Activated T-cell treated with anti-CD3 and anti-CD28 coated beads, Interleukin-2, amount 50 U/mL, for 72 hours (primary cell): ENCODE measurements at regions not wholly inside any gene's neighbourhood (a gene's known extent, or its start where the extent isn't known, plus 50 kb on each side); places are given as distances from the start of the nearest gene placed in this dataset.
"Not testable (repeated sequence)": the region's sequence is repeated elsewhere in the genome, so short reads cannot be mapped to it uniquely, and the experiment has no call there.

Source experiments
- ATAC-seq, 2 donors: fragments of 150-1000 bp; cut with Tn5 transposase; replicated peaks in 1 of 2; 2 replicates each; pipeline ENCODE4 v1.10.0; 2021; ENCODE audit warnings: moderate library complexity in 2 of 2, mild to moderate bottlenecking in 1 of 2
- DNase-seq, 2 donors: peaks; one replicate each; pipeline ENCODE4 v3.0.0; 2021 to 2022; ENCODE audit warnings: mixed read lengths in 1 of 2
- H3K27ac Mint-ChIP-seq: one replicate; pipeline ENCODE4 v1.8.0; 2022; ENCODE audit warnings: mild to moderate bottlenecking, moderate library complexity, mixed read lengths
- H3K27me3 Mint-ChIP-seq: one replicate; pipeline ENCODE4 v1.8.0; 2022; ENCODE audit warnings: low read depth, mixed read lengths
- H3K36me3 Mint-ChIP-seq, 2 donors: one replicate each; pipeline ENCODE4 v1.8.0; 2022; ENCODE audit warnings: mixed read lengths in 2 of 2, mild to moderate bottlenecking in 1 of 2; ENCODE audit not compliant: insufficient read depth in 2 of 2
- H3K4me1 Mint-ChIP-seq: one replicate; pipeline ENCODE4 v1.8.0; 2022; ENCODE audit warnings: low read depth, mixed read lengths
- H3K4me3 Mint-ChIP-seq, 2 donors: one replicate each; pipeline ENCODE4 v1.8.0; 2022; ENCODE audit warnings: mild to moderate bottlenecking in 2 of 2, mixed read lengths in 2 of 2, moderate library complexity in 2 of 2
- H3K9me3 Mint-ChIP-seq, 2 donors: one replicate each; pipeline ENCODE4 v1.8.0; 2022; ENCODE audit warnings: mixed read lengths in 2 of 2

- Mint-ChIP-seq H3K36me3 (no peaks in the 10 kb centered on the region), H3K27ac (no peak overlapping the region), H3K27me3 (no peaks in the 10 kb centered on the region), H3K4me3 (no peak overlapping the region), H3K9me3 (peaks cover 0 to 1% of the 10 kb centered on the region in 2 donors), H3K4me1 (no peaks in the 10 kb centered on the region)
- ATAC-seq = no peak
- DNase-seq = no peak
These were observed 167.0 kb downstream of the PTH2R start for GRCh38 chr2:208573569-208573968.

- Mint-ChIP-seq H3K4me3 (no peak overlapping the region), H3K27ac (no peak overlapping the region), H3K27me3 (no peaks in the 10 kb centered on the region), H3K4me1 (no peaks in the 10 kb centered on the region), H3K9me3 (peaks cover 0 to 4% of the 10 kb centered on the region in 2 donors), H3K36me3 (no peaks in the 10 kb centered on the region)
- no peak for ATAC-seq
- DNase-seq = no peak
These were observed 173.1 kb downstream of the PTH2R start for GRCh38 chr2:208579678-208580077.

DNA sequence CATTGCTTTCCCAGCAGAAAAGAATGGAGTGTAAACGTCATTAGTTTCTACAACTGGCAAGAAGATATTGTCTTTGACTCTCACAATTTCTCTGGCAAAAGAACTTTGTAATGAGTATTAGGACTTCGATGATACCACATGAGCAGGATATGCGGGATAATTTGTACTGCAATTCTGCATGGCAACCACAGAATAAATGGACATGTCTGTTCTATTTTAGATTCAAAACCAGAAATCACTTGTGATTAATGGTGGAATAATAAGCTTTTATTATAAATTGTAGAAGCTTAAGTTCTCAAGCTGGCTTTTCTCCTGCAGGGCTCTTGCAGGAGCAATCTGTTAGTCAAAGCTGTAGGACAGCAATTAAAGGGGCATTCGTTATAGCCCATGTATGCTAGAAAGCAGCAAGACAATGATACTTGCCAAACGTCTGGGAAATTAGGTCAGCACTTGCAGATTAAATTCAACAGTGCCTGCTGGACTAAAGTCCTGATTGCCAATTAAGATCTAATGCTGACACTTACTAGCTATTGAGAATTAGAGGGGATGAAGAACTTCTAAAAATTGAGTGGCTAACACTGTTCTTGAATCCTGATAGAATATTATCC is 177.9 kb downstream of the PTH2R start:
- no peak for ATAC-seq
- no peak overlapping the region for H3K4me3 Mint-ChIP-seq
- peaks cover 0 to 1% of the 10 kb centered on the region in 2 donors for H3K9me3 Mint-ChIP-seq
- no peak for DNase-seq
- H3K27ac Mint-ChIP-seq = no peak overlapping the region
- H3K36me3 Mint-ChIP-seq = no peaks in the 10 kb centered on the region
- H3K27me3 Mint-ChIP-seq = no peaks in the 10 kb centered on the region
- H3K4me1 Mint-ChIP-seq = no peaks in the 10 kb centered on the region

GRCh38 chr2:208586516-208586915 is 179.9 kb downstream of the PTH2R start:
- Mint-ChIP-seq H3K27ac (no peak overlapping the region), H3K36me3 (no peaks in the 10 kb centered on the region), H3K4me3 (no peak overlapping the region), H3K4me1 (no peaks in the 10 kb centered on the region), H3K9me3 (no peaks in the 10 kb centered on the region), H3K27me3 (no peaks in the 10 kb centered on the region)
- DNase-seq (no peak), ATAC-seq (no peak)

DNA sequence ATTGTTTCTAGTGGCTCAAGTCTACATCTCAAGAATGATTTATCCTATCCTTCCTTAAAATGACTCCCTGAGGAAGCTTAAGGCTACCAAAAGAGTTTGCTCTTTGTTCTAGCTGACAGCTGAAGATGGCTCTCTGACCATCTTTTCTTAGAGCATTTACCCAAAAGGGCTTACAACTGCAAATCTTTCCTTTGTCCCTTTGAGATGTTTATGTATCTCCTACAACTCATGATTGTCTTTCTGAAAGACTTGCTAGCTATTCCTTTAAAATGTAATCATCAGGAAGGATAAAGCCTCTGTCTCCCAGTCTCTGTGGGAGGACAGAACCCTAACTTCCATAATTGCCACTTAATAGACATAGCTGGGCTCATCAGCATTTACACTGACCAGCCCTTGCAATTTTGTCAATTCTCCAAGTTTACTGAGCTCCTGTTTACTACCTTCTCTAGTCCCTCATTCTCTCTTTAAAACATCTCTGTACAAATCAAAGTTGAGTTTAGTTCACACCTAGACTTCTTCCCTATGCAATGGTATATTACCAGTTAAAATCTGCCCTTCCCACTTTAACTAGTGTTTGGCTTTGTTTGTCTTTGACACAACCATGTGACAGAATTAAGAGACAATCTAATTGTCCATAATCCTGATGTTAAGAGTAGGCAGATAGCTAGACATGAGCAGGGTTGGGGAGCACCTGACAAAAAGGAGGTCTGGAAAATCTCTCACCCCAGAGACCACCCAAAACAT is 188.2 kb downstream of the PTH2R start:
- H3K4me3 Mint-ChIP-seq = no peak overlapping the region
- DNase-seq (no peak), ATAC-seq (no peak)
- H3K9me3 Mint-ChIP-seq = no peaks in the 10 kb centered on the region
- H3K27ac Mint-ChIP-seq = no peak overlapping the region
- no peaks in the 10 kb centered on the region for H3K36me3 Mint-ChIP-seq
- no peaks in the 10 kb centered on the region for H3K27me3 Mint-ChIP-seq
- no peaks in the 10 kb centered on the region for H3K4me1 Mint-ChIP-seq

DNA sequence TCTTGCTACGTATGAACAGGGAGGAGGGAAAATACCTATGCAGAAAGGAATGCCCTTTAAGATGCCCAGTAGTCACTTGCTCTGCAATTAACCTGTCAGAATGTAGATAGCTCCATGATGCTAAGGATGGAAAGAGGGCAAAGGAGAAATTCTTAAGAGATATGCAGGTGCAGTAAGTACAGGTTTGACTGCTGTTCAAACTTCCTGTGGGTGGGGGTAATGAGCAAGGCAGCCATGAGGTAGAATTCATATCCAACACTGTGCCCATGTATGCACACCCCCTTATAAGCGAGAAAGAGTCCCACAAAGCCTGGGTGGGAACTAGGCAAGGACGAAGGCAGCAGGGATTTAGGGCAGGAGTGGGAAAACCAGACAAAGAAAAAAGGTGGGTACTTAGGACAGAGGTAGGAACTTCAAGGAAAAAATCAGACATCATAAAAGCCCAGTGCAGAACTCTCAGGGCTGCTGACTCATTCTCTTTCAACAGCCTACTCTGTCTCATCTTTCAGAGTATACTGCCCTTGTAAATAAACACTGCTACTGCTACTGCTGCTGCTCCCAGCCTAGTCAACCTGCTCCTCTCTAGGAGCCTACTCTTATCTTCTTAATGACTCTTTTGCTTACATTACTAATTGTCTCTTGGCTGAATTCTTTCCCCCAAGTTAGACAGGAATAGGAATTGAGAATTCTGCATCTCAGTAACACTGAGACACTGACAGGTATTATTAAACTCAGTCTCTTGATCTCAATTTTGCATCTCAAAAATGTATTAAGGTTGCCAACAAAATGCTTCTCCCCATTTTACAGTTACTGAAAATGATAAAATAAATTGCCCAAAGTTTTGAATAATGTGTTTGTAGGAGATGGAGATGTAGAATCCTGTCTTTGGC is 189.0 kb downstream of the PTH2R start:
- DNase-seq = no peak
- Mint-ChIP-seq H3K36me3 (no peaks in the 10 kb centered on the region), H3K27ac (no peak overlapping the region), H3K9me3 (peaks cover 2 to 3% of the 10 kb centered on the region in 2 donors), H3K27me3 (no peaks in the 10 kb centered on the region), H3K4me1 (no peaks in the 10 kb centered on the region), H3K4me3 (no peak overlapping the region)
- no peak for ATAC-seq

GRCh38 chr2:208607694-208608093 is 201.1 kb downstream of the PTH2R start:
- Mint-ChIP-seq H3K4me1 (no peaks in the 10 kb centered on the region), H3K27ac (no peak overlapping the region), H3K9me3 (peaks cover 6% of the 10 kb centered on the region in 2 donors), H3K36me3 (no peaks in the 10 kb centered on the region), H3K27me3 (no peaks in the 10 kb centered on the region), H3K4me3 (no peak overlapping the region)
- ATAC-seq (no peak), DNase-seq (no peak)

GRCh38 chr2:208608122-208608835 is 201.7 kb downstream of the PTH2R start:
- no peaks in the 10 kb centered on the region for H3K27me3 Mint-ChIP-seq
- no peak for DNase-seq
- ATAC-seq = no peak
- peaks cover 6 to 8% of the 10 kb centered on the region in 2 donors for H3K9me3 Mint-ChIP-seq
- H3K4me1 Mint-ChIP-seq = no peaks in the 10 kb centered on the region
- H3K36me3 Mint-ChIP-seq = no peaks in the 10 kb centered on the region
- no peak overlapping the region for H3K4me3 Mint-ChIP-seq
- H3K27ac Mint-ChIP-seq = no peak overlapping the region

DNA sequence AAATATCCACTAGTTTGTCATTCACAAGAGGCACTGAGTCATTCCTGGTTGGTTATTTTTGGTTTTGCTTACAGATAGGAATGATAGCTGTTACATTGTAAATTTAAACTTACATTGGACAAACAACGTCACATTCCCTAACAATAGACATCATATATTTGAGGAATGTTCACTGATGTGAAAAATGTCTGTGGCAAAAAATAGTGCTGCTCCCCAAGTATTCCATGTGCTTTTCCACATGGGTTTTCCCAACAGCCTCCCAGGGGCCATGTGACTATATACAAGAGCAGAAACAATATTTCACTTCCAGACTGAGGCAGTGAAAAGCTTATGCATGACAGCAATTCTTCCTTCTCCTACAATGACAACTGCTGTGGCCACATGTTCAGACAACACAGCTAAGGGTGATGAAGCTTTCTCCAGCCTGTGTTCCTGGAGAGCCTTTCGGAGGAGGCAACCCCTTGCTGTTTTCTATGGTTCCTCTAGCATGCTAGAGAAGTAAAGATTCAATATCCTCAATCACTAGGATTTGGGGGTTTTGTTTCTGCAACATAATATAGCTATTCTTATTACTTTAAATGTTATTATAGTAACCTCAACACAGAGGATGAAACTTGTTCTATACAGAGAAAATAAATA is 202.7 kb downstream of the PTH2R start:
- ATAC-seq (no peak), DNase-seq (no peak)
- Mint-ChIP-seq H3K36me3 (no peaks in the 10 kb centered on the region), H3K27ac (no peak overlapping the region), H3K9me3 (peaks cover 8% of the 10 kb centered on the region in 2 donors), H3K27me3 (no peaks in the 10 kb centered on the region), H3K4me3 (no peak overlapping the region), H3K4me1 (no peaks in the 10 kb centered on the region)

- not testable (repeated sequence) for H3K9me3 Mint-ChIP-seq, H3K27ac Mint-ChIP-seq, H3K4me3 Mint-ChIP-seq, H3K27me3 Mint-ChIP-seq, DNase-seq, H3K36me3 Mint-ChIP-seq, H3K4me1 Mint-ChIP-seq, ATAC-seq
These were observed 209.1 kb downstream of the PTH2R start for GRCh38 chr2:208615675-208616074.

DNA sequence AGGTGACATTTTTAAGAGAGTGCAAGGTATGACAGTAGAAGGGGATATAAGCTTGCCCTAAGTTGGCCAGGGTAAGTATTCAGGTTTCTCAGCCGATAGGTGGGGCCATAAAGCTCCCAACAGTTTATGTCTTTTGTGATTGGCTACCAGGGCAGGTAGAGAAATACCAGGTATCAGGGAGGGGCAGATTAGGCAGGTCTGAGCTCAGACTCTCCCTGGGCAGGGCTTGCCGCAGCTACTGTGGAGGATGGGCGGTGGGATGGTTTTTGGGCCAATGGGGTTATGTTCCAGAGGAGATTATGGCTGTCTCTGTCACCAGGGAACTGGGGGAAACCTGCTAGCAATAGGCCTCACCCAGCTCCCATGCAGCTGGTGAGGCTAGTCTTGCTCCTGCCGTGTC is 211.6 kb downstream of the PTH2R start:
- no peak overlapping the region for H3K4me3 Mint-ChIP-seq
- DNase-seq (no peak), ATAC-seq (no peak)
- H3K9me3 Mint-ChIP-seq = peaks cover 0 to 6% of the 10 kb centered on the region in 2 donors
- H3K27ac Mint-ChIP-seq = no peak overlapping the region
- no peaks in the 10 kb centered on the region for H3K4me1 Mint-ChIP-seq
- no peaks in the 10 kb centered on the region for H3K27me3 Mint-ChIP-seq
- no peaks in the 10 kb centered on the region for H3K36me3 Mint-ChIP-seq

DNA sequence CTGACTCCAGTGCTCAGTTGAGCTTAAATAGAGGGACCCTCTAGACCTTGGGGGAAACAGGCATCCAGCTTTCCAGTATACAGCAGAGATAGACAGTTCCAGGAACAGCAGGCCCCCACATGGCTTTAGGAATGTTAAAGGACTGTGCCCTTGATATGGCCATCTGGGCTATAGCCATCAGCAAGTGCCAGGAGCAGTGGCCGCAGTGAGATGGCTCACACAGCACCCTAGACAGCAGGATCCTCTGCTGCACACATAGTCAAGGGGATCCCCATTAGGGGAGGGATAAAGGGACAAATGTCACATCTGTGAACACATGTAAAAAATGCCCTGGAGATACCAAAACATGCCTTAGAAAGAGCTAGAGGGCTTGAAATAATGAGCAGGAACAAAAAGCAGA is 213.4 kb downstream of the PTH2R start:
- Mint-ChIP-seq H3K4me1 (no peaks in the 10 kb centered on the region), H3K4me3 (no peak overlapping the region), H3K27ac (no peak overlapping the region), H3K36me3 (no peaks in the 10 kb centered on the region), H3K9me3 (peaks cover 0 to 5% of the 10 kb centered on the region in 2 donors), H3K27me3 (no peaks in the 10 kb centered on the region)
- no peak for ATAC-seq
- no peak for DNase-seq
